Endothelial cell of umbilical vein (primary cell): ENCODE measurements at regions not wholly inside any gene's neighbourhood (a gene's known extent, or its start where the extent isn't known, plus 50 kb on each side); places are given as distances from the start of the nearest gene placed in this dataset.

Source experiments
- CTCF ChIP-seq, 2 donors: IDR thresholded peaks; 1 replicate in 1 of 2; 2 replicates in 1 of 2; pipeline ENCODE4 v1.5.1; 2011; ENCODE audit warnings: low read length in 2 of 2, mild to moderate bottlenecking in 2 of 2, moderate library complexity in 2 of 2, control low read depth in 1 of 2, inconsistent platforms in 1 of 2, low read depth in 1 of 2; ENCODE audit not compliant: insufficient read depth in 1 of 2; ENCODE audit errors: extremely low read depth in 1 of 2
- EZH2 ChIP-seq: IDR thresholded peaks from 2 replicates; pipeline ENCODE4 v1.6.1; 2012; ENCODE audit warnings: borderline replicate concordance, low read depth, mild to moderate bottlenecking, moderate library complexity, low read length, inconsistent platforms; ENCODE audit not compliant: severe bottlenecking
- POLR2A ChIP-seq: IDR thresholded peaks from 2 replicates; pipeline ENCODE4 v1.6.1; 2012; ENCODE audit warnings: low read depth, mild to moderate bottlenecking, control low read depth, low read length

DNA sequence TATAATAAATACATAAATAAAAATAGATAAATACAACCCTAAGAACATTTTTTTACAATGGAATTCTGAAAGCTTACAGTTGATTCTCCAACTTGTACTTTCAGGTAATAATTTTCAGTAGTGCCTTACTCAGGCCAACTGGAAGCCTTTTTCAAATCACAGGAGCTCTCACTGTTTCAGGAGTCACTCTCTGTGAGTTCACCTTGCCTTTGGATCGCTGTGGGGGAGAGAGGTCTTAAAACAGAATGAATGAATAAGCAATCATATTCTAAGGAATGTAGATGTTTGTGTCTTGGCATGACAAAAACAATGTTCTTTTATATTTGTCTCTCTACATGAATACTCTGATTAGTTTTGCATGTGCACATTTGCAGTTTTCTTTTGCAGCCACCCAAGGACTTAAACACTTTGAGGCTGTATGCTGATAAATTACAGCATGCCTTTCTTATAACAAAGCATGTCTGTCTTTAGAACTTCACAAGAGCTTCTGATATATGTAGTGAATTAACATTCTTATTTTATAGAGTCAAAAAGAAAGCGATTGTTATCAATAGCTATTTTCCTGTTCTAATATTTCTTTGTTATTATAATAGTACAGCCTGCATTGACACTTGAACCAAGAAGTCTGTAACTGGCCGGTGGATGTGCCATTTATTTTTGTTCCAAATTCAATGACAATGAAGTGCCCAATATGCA, 1111.5 kb upstream of the ATXN8OS start:
- TF ChIP-seq EZH2 (no peak), POLR2A (no peak), CTCF (IDR thresholded peaks at IDR 0.05; ENCODE audit: extremely low read depth in 1 of 2, insufficient read depth in 1 of 2, low read depth in 1 of 2, low read length in 2 of 2) (no peak)
